SU-DHL-6 (cell line): ENCODE measurements at regions not wholly inside any gene's neighbourhood (a gene's known extent, or its start where the extent isn't known, plus 50 kb on each side); places are given as distances from the start of the nearest gene placed in this dataset.

Source experiments
- H2AFZ ChIP-seq: fragments of 200-600 bp; sonication (generic); 2 replicates; pipeline ENCODE4 v1.6.1; 2014; ENCODE audit warnings: low read depth, mild to moderate bottlenecking, moderate library complexity, mixed read lengths, antibody characterized with exemption, low read length; ENCODE audit not compliant: severe bottlenecking
- H3F3A ChIP-seq: fragments of 200-600 bp; shearing (Covaris generic); 2 replicates; pipeline ENCODE4 v1.6.0; 2016; ENCODE audit warnings: antibody characterized with exemption, mild to moderate bottlenecking; ENCODE audit not compliant: insufficient read depth
- H3K27ac ChIP-seq: fragments of 200-600 bp; sonication (generic); 2 replicates; pipeline ENCODE4 v1.5.1; 2016; ENCODE audit warnings: low read depth, mild to moderate bottlenecking, low read length, moderate library complexity, mixed read lengths
- H3K27me3 ChIP-seq: fragments of 200-600 bp; sonication (generic), shearing (Covaris generic); 2 replicates; pipeline ENCODE4 v1.6.0; 2014; ENCODE audit warnings: mild to moderate bottlenecking, low read length
- H3K36me3 ChIP-seq: fragments of 200-600 bp; sonication (generic); 2 replicates; pipeline ENCODE4 v1.6.1; 2014; ENCODE audit warnings: mild to moderate bottlenecking, low read length, mixed read lengths
- H3K4me2 ChIP-seq: fragments of 300-600, 200-600 bp; shearing (Covaris generic), sonication (generic); 2 replicates; pipeline ENCODE4 v1.6.0; 2014; ENCODE audit warnings: low read length, low read depth, mild to moderate bottlenecking; ENCODE audit not compliant: poor library complexity, severe bottlenecking
- H3K4me3 ChIP-seq: fragments of 200-600 bp; sonication (generic); 2 replicates; pipeline ENCODE4 v1.5.1; 2014; ENCODE audit warnings: antibody characterized with exemption, low read length, mild to moderate bottlenecking, mixed read lengths; ENCODE audit not compliant: insufficient read depth, poor library complexity, severe bottlenecking
- H3K79me2 ChIP-seq: fragments of 200-600 bp; sonication (generic); 2 replicates; pipeline ENCODE4 v1.6.1; 2014; ENCODE audit warnings: mild to moderate bottlenecking, low read length, moderate library complexity; ENCODE audit not compliant: insufficient read depth
- H3K9ac ChIP-seq: fragments of 200-600 bp; sonication (generic); 2 replicates; pipeline ENCODE4 v1.7.0; 2014; ENCODE audit warnings: mild to moderate bottlenecking, low read length
- H3K9me2 ChIP-seq: fragments of 200-600 bp; sonication (generic); replicated peaks from 2 replicates; pipeline ENCODE4 v1.6.1; 2014; ENCODE audit warnings: low read length; ENCODE audit not compliant: insufficient read depth
- H3K9me3 ChIP-seq: fragments of 200-600 bp; sonication (generic); 2 replicates; pipeline ENCODE4 v1.6.1; 2014; ENCODE audit warnings: low read length, mixed read lengths; ENCODE audit not compliant: insufficient read depth
- H4K20me1 ChIP-seq: fragments of 200-600 bp; sonication (generic); 2 replicates; pipeline ENCODE4 v1.6.1; 2014; ENCODE audit warnings: low read depth, mild to moderate bottlenecking, antibody characterized with exemption, low read length, moderate library complexity, mixed read lengths
- EZH2phosphoT487 ChIP-seq: fragments of 200-600 bp; sonication (generic), shearing (Covaris generic); conservative IDR thresholded peaks from 2 replicates; pipeline ENCODE4 v1.6.1; 2018; ENCODE audit warnings: mild to moderate bottlenecking, antibody characterized with exemption, low read length, moderate library complexity, mixed read lengths
- TF ChIP-seq, protein P1 (sequence below): fragments of 200-600 bp; sonication (generic); IDR thresholded peaks from one replicate; pipeline ENCODE4 v1.5.1; 2017; ENCODE audit warnings: antibody characterized with exemption, mild to moderate bottlenecking, low read length, moderate library complexity; ENCODE audit not compliant: insufficient read depth, poor library complexity, severe bottlenecking

DNA sequence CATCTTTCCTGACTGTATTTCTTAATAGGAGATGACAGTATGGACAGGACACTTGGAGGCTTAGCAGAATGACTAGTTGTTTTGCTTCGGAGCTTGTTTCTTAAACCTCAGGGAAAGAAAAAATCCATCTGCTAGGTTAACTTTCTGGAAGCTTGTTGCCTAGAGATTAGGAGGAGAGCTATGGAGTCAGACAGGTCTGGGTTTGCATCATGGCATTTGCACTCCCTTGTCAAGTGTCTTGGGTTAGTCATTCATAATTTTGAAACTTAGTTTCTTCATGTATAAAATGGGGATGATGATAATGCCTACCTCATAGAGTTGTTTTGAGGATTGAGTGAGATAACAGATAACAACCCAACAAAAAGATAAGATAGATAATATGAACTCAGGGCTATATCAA is 231.5 kb downstream of the STK31 start:
- Histone ChIP-seq H2AFZ (no peak overlapping the region), H3K4me3 (no peak overlapping the region), H3F3A (no peaks in the 10 kb centered on the region), H4K20me1 (no peaks in the 10 kb centered on the region), H3K9me2 (no peaks in the 10 kb centered on the region), H3K36me3 (no peaks in the 10 kb centered on the region), H3K79me2 (no peaks in the 10 kb centered on the region), H3K9me3 (no peaks in the 10 kb centered on the region), H3K27ac (no peak overlapping the region), H3K27me3 (no peaks in the 10 kb centered on the region), H3K9ac (no peak overlapping the region), H3K4me2 (no peak overlapping the region)
- TF ChIP-seq EZH2phosphoT487: no peak
- TF ChIP-seq, protein P1, sequence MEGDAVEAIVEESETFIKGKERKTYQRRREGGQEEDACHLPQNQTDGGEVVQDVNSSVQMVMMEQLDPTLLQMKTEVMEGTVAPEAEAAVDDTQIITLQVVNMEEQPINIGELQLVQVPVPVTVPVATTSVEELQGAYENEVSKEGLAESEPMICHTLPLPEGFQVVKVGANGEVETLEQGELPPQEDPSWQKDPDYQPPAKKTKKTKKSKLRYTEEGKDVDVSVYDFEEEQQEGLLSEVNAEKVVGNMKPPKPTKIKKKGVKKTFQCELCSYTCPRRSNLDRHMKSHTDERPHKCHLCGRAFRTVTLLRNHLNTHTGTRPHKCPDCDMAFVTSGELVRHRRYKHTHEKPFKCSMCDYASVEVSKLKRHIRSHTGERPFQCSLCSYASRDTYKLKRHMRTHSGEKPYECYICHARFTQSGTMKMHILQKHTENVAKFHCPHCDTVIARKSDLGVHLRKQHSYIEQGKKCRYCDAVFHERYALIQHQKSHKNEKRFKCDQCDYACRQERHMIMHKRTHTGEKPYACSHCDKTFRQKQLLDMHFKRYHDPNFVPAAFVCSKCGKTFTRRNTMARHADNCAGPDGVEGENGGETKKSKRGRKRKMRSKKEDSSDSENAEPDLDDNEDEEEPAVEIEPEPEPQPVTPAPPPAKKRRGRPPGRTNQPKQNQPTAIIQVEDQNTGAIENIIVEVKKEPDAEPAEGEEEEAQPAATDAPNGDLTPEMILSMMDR: no peak

DNA sequence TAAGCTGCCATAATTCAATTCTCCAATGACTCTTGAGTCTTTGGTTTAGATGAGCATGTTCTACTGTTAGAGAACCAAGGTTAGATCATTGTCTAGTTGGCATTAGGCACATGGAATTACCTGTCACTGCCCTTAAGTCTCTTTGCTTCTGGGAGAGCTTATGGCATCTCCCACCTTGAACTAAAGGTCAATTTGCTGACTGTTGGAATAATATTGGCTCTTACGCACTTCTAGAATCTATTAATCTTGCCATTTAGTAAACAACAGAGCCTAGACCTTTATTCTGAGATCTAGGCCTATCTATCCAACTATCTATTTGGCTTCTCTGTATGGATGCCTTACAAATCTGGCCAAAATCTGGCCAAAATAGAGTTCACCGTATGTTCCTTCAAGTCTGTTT is 232.0 kb downstream of the STK31 start:
- no peak overlapping the region for H3K27ac ChIP-seq
- no peak overlapping the region for H2AFZ ChIP-seq
- no peaks in the 10 kb centered on the region for H3F3A ChIP-seq
- no peak overlapping the region for H3K4me3 ChIP-seq
- no peaks in the 10 kb centered on the region for H3K9me2 ChIP-seq
- H3K79me2 ChIP-seq: no peaks in the 10 kb centered on the region
- no peak overlapping the region for H3K4me2 ChIP-seq
- H3K36me3 ChIP-seq: no peaks in the 10 kb centered on the region
- H4K20me1 ChIP-seq: no peaks in the 10 kb centered on the region
- TF ChIP-seq, protein P1: no peak
- no peak for TF ChIP-seq EZH2phosphoT487
- H3K27me3 ChIP-seq: no peaks in the 10 kb centered on the region
- no peak overlapping the region for H3K9ac ChIP-seq
- no peaks in the 10 kb centered on the region for H3K9me3 ChIP-seq

DNA sequence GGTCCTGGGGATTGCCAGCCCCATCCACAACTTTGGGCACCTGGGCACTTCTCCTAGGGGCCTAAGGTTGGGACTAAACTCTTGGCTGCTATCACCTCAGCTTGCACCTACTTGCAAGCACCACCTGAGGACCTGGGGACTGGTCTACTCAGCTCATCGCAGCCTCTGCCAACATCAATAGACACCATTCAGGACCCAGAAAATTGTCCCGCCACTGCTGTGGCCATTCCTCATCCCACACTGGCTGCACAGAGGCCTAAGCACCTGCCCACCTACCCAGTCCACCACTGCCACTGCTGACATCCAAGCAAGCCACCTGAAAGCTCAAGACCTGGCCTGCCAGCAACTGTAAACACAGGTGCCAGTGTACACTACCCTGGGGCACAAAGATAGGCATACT is 234.1 kb downstream of the STK31 start:
- Histone ChIP-seq H3K27ac (no peak overlapping the region), H3K79me2 (no peaks in the 10 kb centered on the region), H2AFZ (no peak overlapping the region), H3K27me3 (no peaks in the 10 kb centered on the region), H3K9me3 (no peaks in the 10 kb centered on the region), H3K9ac (no peak overlapping the region), H3F3A (no peaks in the 10 kb centered on the region), H4K20me1 (no peaks in the 10 kb centered on the region), H3K9me2 (no peaks in the 10 kb centered on the region), H3K4me2 (no peak overlapping the region), H3K4me3 (no peak overlapping the region), H3K36me3 (no peaks in the 10 kb centered on the region)
- TF ChIP-seq EZH2phosphoT487: no peak
- TF ChIP-seq, protein P1: no peak

DNA sequence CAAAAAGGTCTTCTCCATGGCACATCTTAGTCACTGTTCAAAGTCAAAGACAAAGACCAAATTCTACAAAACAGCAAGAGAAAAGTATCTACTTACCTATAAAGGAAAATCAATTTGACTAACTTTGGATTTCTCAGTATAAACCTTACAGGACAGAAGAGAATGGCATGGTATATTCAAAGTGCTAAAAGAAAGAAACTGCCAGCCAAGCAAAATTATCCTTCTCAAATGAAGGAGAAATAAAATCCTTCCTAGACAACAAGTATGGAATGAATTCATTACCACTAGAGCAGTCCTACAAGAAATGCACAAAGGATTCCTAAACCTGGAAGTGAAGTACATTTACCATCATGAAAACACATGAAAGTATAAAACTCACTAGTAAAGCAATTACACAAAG is 235.5 kb downstream of the STK31 start:
- Histone ChIP-seq H2AFZ (no peak overlapping the region), H3F3A (no peaks in the 10 kb centered on the region), H3K4me2 (no peak overlapping the region), H3K9ac (no peak overlapping the region), H3K27ac (no peak overlapping the region), H4K20me1 (no peaks in the 10 kb centered on the region), H3K4me3 (no peak overlapping the region), H3K79me2 (no peaks in the 10 kb centered on the region), H3K9me2 (no peaks in the 10 kb centered on the region), H3K27me3 (no peaks in the 10 kb centered on the region), H3K36me3 (no peaks in the 10 kb centered on the region), H3K9me3 (no peaks in the 10 kb centered on the region)
- TF ChIP-seq EZH2phosphoT487: no peak
- TF ChIP-seq, protein P1: no peak
